ENCODE measurements at regions not wholly inside any gene's neighbourhood (a gene's known extent, or its start where the extent isn't known, plus 50 kb on each side); places are given as distances from the start of the nearest gene placed in this dataset.

GRCh38 chr20:55175081-55175480 is 699.7 kb downstream of the DOK5 start:
- Histone ChIP-seq H3K36me3 (ENCODE audit: control insufficient read depth, insufficient read depth, low read length) (no peaks in the 10 kb centered on the region), H3K9me3 (ENCODE audit: control insufficient read depth, low read length) (peaks cover 28% of the 10 kb centered on the region), H3K9ac (ENCODE audit: extremely low read depth, low read length, poor library complexity, severe bottlenecking) (no peak overlapping the region), H3K27me3 (ENCODE audit: control insufficient read depth, insufficient read depth, low read length, poor library complexity, severe bottlenecking) (peaks cover 31% of the 10 kb centered on the region), H3K4me3 (ENCODE audit: low read length) (no peak overlapping the region), H3K4me1 (ENCODE audit: control insufficient read depth, insufficient read depth, low read length) (no peaks in the 10 kb centered on the region), H3K27ac (ENCODE audit: low read depth, low read length) (no peak overlapping the region)
- Mint-ChIP-seq H3K27ac (no peak overlapping the region), H3K9me3 (peaks cover 11% of the 10 kb centered on the region), H3K4me1 (no peaks in the 10 kb centered on the region), H3K4me3 (no peak overlapping the region), H3K36me3 (ENCODE audit: low read depth) (no peaks in the 10 kb centered on the region), H3K27me3 (ENCODE audit: insufficient read depth) (peaks cover 25% of the 10 kb centered on the region)
- no peak for DNase-seq
- 82 to 85% methylated on average over 3 to 4 of the region's 4 CpGs for WGBS, 2 experiments (ENCODE audit: insufficient coverage in 1 of 2, insufficient read length in 1 of 2)
- TF ChIP-seq CTCF (conservative IDR thresholded peaks at IDR 0.05): no peak

DNA sequence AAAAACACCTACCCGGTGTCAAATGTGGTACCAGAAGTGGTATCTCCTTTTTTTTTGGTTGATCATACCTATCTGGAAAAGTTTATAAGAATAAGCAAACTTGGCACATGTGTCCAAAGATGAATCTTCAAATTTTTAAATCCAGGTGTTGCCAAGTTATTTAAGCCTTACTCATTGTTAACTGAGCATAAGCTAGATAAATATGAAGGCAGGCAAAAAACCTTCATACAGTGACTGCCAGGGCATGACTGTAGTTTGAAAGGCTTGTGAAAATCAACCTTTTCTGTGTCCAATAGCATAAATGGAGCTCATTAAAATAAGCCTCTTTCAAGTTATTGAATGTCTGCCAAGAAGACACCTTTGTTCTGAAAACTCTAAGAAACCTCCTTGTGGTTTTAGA is 699.2 kb downstream of the DOK5 start:
- WGBS, 2 experiments (ENCODE audit: insufficient coverage in 1 of 2, insufficient read length in 1 of 2): 80 to 81% methylated on average over 1 of the region's 1 CpG
- no peak for TF ChIP-seq CTCF (conservative IDR thresholded peaks at IDR 0.05)
- H3K27ac ChIP-seq (ENCODE audit: low read depth, low read length): no peak overlapping the region

DNA sequence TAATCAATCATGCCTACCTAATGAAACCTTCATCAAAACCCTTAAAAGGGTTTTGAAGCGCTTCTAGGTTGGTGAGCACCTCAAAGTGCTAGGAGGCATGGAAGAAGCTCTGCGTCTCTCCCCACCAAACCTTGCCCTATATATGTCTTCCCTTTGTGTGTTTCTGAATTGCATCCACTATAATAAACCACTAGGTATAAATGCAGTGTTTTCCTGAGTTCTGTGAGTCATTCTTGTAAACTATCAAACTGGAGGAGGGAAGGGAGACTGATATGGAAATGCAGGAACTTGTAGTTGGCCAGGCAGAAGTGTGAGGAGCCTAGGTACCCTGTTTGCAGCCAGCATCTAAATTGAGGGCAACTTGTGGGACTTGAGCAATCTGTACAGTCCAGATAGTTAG is 698.8 kb downstream of the DOK5 start:
- no peak for TF ChIP-seq CTCF (conservative IDR thresholded peaks at IDR 0.05)
- Histone ChIP-seq H3K36me3 (ENCODE audit: control insufficient read depth, insufficient read depth, low read length) (no peaks in the 10 kb centered on the region), H3K4me3 (ENCODE audit: low read length) (no peak overlapping the region), H3K9me3 (ENCODE audit: control insufficient read depth, low read length) (peaks cover 20% of the 10 kb centered on the region), H3K27ac (ENCODE audit: low read depth, low read length) (no peak overlapping the region), H3K27me3 (ENCODE audit: control insufficient read depth, insufficient read depth, low read length, poor library complexity, severe bottlenecking) (peaks cover 31% of the 10 kb centered on the region), H3K4me1 (ENCODE audit: control insufficient read depth, insufficient read depth, low read length) (no peaks in the 10 kb centered on the region), H3K9ac (ENCODE audit: extremely low read depth, low read length, poor library complexity, severe bottlenecking) (no peak overlapping the region)
- peaks cover 6% of the 10 kb centered on the region for H3K9me3 Mint-ChIP-seq
- no peak overlapping the region for H3K27ac Mint-ChIP-seq
- H3K4me1 Mint-ChIP-seq: no peaks in the 10 kb centered on the region
- peaks cover 21% of the 10 kb centered on the region for H3K27me3 Mint-ChIP-seq (ENCODE audit: insufficient read depth)
- no peak for DNase-seq
- 0 to 47% methylated on average over 1 to 2 of the region's 2 CpGs for WGBS, 2 experiments (ENCODE audit: insufficient coverage in 1 of 2, insufficient read length in 1 of 2)
- no peak overlapping the region for H3K4me3 Mint-ChIP-seq
- no peaks in the 10 kb centered on the region for H3K36me3 Mint-ChIP-seq (ENCODE audit: low read depth)

More for the DNA sequence above, 699.2 kb downstream of the DOK5 start:
- H3K27me3 ChIP-seq (ENCODE audit: control insufficient read depth, insufficient read depth, low read length, poor library complexity, severe bottlenecking): peaks cover 31% of the 10 kb centered on the region
- Mint-ChIP-seq H3K4me3 (no peak overlapping the region), H3K4me1 (no peaks in the 10 kb centered on the region), H3K36me3 (ENCODE audit: low read depth) (no peaks in the 10 kb centered on the region), H3K9me3 (peaks cover 7% of the 10 kb centered on the region), H3K27me3 (ENCODE audit: insufficient read depth) (peaks cover 21% of the 10 kb centered on the region), H3K27ac (no peak overlapping the region)
- H3K36me3 ChIP-seq (ENCODE audit: control insufficient read depth, insufficient read depth, low read length): no peaks in the 10 kb centered on the region
- H3K4me3 ChIP-seq (ENCODE audit: low read length): no peak overlapping the region
- no peak for DNase-seq
- H3K9ac ChIP-seq (ENCODE audit: extremely low read depth, low read length, poor library complexity, severe bottlenecking): no peak overlapping the region
- H3K9me3 ChIP-seq (ENCODE audit: control insufficient read depth, low read length): peaks cover 24% of the 10 kb centered on the region
- no peaks in the 10 kb centered on the region for H3K4me1 ChIP-seq (ENCODE audit: control insufficient read depth, insufficient read depth, low read length)

All from endodermal cell (in vitro differentiated cells).